ENCODE measurements at regions not wholly inside any gene's neighbourhood (a gene's known extent, or its start where the extent isn't known, plus 50 kb on each side); places are given as distances from the start of the nearest gene placed in this dataset.
"Not testable (repeated sequence)": the region's sequence is repeated elsewhere in the genome, so short reads cannot be mapped to it uniquely, and the experiment has no call there.

GRCh38 chr7:13241416-13241815 lies 554.0 kb downstream of the ARL4A start:
- no peak for DNase-seq

- no peak for DNase-seq
Measured at GRCh38 chr7:13257661-13258060, 570.2 kb downstream of the ARL4A start.

- no peak for DNase-seq
Measured at GRCh38 chr7:13258386-13258785, 571.0 kb downstream of the ARL4A start.

- no peak for DNase-seq
Measured at GRCh38 chr7:13259930-13260329, 572.5 kb downstream of the ARL4A start.

- peak in 1 of 5 experiments; percentile 19 for DNase-seq
Measured at GRCh38 chr7:13262929-13263530, 575.6 kb downstream of the ARL4A start.

- DNase-seq: no peak
Measured at GRCh38 chr7:13265271-13265670, 577.8 kb downstream of the ARL4A start.

- DNase-seq: not testable (repeated sequence)
Measured at GRCh38 chr7:13274205-13274604, 586.8 kb downstream of the ARL4A start.

- no peak for DNase-seq
Measured at GRCh38 chr7:13276977-13277376, 589.5 kb downstream of the ARL4A start.

- no peak for DNase-seq
Measured at GRCh38 chr7:13278020-13278419, 590.6 kb downstream of the ARL4A start.

GRCh38 chr7:13279854-13280435 lies 592.5 kb downstream of the ARL4A start:
- DNase-seq: peak in 1 of 5 experiments; percentile 2

GRCh38 chr7:13282377-13282980 lies 595.0 kb downstream of the ARL4A start:
- DNase-seq: no peak

- no peak for DNase-seq
Measured at GRCh38 chr7:13286916-13287315, 599.5 kb downstream of the ARL4A start.

- no peak for DNase-seq
Measured at GRCh38 chr7:13288516-13288915, 601.1 kb downstream of the ARL4A start.

GRCh38 chr7:13290975-13291374 lies 603.5 kb downstream of the ARL4A start:
- no peak for DNase-seq

- no peak for DNase-seq
Measured at GRCh38 chr7:13293264-13294002, 606.0 kb downstream of the ARL4A start.

GRCh38 chr7:13307040-13307439 lies 619.6 kb downstream of the ARL4A start:
- DNase-seq: no peak

GRCh38 chr7:13308423-13308822 lies 621.0 kb downstream of the ARL4A start:
- no peak for DNase-seq

GRCh38 chr7:13309535-13309934 lies 622.1 kb downstream of the ARL4A start:
- DNase-seq: no peak

GRCh38 chr7:13312307-13312706 lies 624.9 kb downstream of the ARL4A start:
- DNase-seq: peak in 1 of 5 experiments; percentile 1

GRCh38 chr7:13320333-13320732 lies 632.9 kb downstream of the ARL4A start:
- DNase-seq: no peak

- no peak for DNase-seq
Measured at GRCh38 chr7:13321316-13321715, 633.9 kb downstream of the ARL4A start.

GRCh38 chr7:13322126-13322525 lies 634.7 kb downstream of the ARL4A start:
- DNase-seq: no peak

GRCh38 chr7:13327669-13328068 lies 640.2 kb downstream of the ARL4A start:
- no peak for DNase-seq

- DNase-seq: no peak
Measured at GRCh38 chr7:13333371-13333770, 645.9 kb downstream of the ARL4A start.

All from T-helper 2 cell (primary cell).